Keratinocyte (primary cell): ENCODE measurements at regions not wholly inside any gene's neighbourhood (a gene's known extent, or its start where the extent isn't known, plus 50 kb on each side); places are given as distances from the start of the nearest gene placed in this dataset.

Experiments used
- DNase-seq: peaks from one replicate; pipeline ENCODE4 v3.0.0-alpha.2; 2011; ENCODE audit warnings: low read depth, missing footprints, low spot score
- FAIRE-seq: peaks from 2 replicates; lab custom pipeline; 2011; peaks lifted over from hg19 to GRCh38; lab: Jason Lieb, UNC
- H2AFZ ChIP-seq: 2 replicates; pipeline ENCODE4 v1.6.0; 2012; ENCODE audit warnings: low read length, control low read depth, inconsistent platforms; ENCODE audit not compliant: control insufficient read depth
- H3K27ac ChIP-seq: 2 replicates; pipeline ENCODE4 v1.5.1; 2011; ENCODE audit warnings: low read length; ENCODE audit not compliant: control insufficient read depth, insufficient read depth
- H3K27me3 ChIP-seq: 3 replicates; pipeline ENCODE4 v1.6.0; 2011; ENCODE audit warnings: low read length; ENCODE audit not compliant: control insufficient read depth, insufficient read depth; ENCODE audit errors: extremely low read depth
- H3K36me3 ChIP-seq, 2 experiments: 2 replicates in 1 of 2; 3 replicates in 1 of 2; pipeline ENCODE4 v1.5.1; 2011; ENCODE audit warnings: low read length in 2 of 2, mild to moderate bottlenecking in 1 of 2; ENCODE audit not compliant: control insufficient read depth in 2 of 2, insufficient read depth in 2 of 2; ENCODE audit errors: extremely low read depth in 1 of 2
- H3K4me1 ChIP-seq: 3 replicates; pipeline ENCODE4 v1.5.1; 2011; ENCODE audit warnings: low read length; ENCODE audit not compliant: control insufficient read depth, insufficient read depth; ENCODE audit errors: extremely low read depth
- H3K4me2 ChIP-seq: 3 replicates; pipeline ENCODE4 v1.6.0; 2011; ENCODE audit warnings: low read depth, low read length; ENCODE audit not compliant: control insufficient read depth, insufficient read depth; ENCODE audit errors: extremely low read depth
- H3K4me3 ChIP-seq, 3 experiments: fragments of 200-600 bp in 1 of 3; sonication (generic) in 1 of 3; 2 replicates in 2 of 3; 3 replicates in 1 of 3; pipeline ENCODE4 v1.5.1; 2011 to 2016; ENCODE audit warnings: low read length in 3 of 3, mild to moderate bottlenecking in 3 of 3, control low read depth in 2 of 3, inconsistent platforms in 1 of 3, low read depth in 1 of 3, mixed read lengths in 1 of 3, mixed run types in 1 of 3, moderate library complexity in 1 of 3; ENCODE audit not compliant: control insufficient read depth in 2 of 3, insufficient read depth in 2 of 3; ENCODE audit errors: extremely low read depth in 1 of 3
- H3K79me2 ChIP-seq: 2 replicates; pipeline ENCODE4 v1.6.0; 2012; ENCODE audit warnings: low read length; ENCODE audit not compliant: control insufficient read depth, insufficient read depth
- H3K9ac ChIP-seq: 3 replicates; pipeline ENCODE4 v1.6.0; 2011; ENCODE audit warnings: low read length; ENCODE audit not compliant: control insufficient read depth, insufficient read depth; ENCODE audit errors: extremely low read depth
- H3K9me1 ChIP-seq: 3 replicates; pipeline ENCODE4 v1.6.0; 2011; ENCODE audit warnings: low read length; ENCODE audit not compliant: control insufficient read depth, insufficient read depth; ENCODE audit errors: extremely low read depth
- H3K9me3 ChIP-seq: 2 replicates; pipeline ENCODE4 v1.5.1; 2012; ENCODE audit warnings: low read depth, low read length; ENCODE audit not compliant: control insufficient read depth
- H4K20me1 ChIP-seq: 3 replicates; pipeline ENCODE4 v1.6.0; 2011; ENCODE audit warnings: low read length; ENCODE audit not compliant: control insufficient read depth, insufficient read depth; ENCODE audit errors: extremely low read depth
- EZH2 ChIP-seq: IDR thresholded peaks from one replicate; pipeline ENCODE4 v1.6.1; 2012; ENCODE audit warnings: inconsistent platforms, mild to moderate bottlenecking, low read length, moderate library complexity
- dilution Hi-C: fragments of 300-500 bp; cut with MboI; formaldehyde crosslinking; loops from one replicate; pipeline ENCODE4 v1.7.0; 2020; ENCODE audit warnings: low sequenced_read_pairs; ENCODE audit not compliant: extremely low pct_ligation_motif_present
- TF ChIP-seq, protein P1 (sequence below), 3 experiments: IDR thresholded peaks in 1 of 3; conservative IDR thresholded peaks in 1 of 3; optimal IDR thresholded peaks in 1 of 3; 2 replicates in 2 of 3; 3 replicates in 1 of 3; pipeline versions ENCODE3 to v1.5.1; 2011; ENCODE audit warnings: low read length in 3 of 3, mild to moderate bottlenecking in 3 of 3, moderate library complexity in 2 of 3, control low read depth in 1 of 3, inconsistent platforms in 1 of 3; ENCODE audit not compliant: insufficient read depth in 2 of 3; ENCODE audit errors: extremely low read depth in 1 of 3

DNA sequence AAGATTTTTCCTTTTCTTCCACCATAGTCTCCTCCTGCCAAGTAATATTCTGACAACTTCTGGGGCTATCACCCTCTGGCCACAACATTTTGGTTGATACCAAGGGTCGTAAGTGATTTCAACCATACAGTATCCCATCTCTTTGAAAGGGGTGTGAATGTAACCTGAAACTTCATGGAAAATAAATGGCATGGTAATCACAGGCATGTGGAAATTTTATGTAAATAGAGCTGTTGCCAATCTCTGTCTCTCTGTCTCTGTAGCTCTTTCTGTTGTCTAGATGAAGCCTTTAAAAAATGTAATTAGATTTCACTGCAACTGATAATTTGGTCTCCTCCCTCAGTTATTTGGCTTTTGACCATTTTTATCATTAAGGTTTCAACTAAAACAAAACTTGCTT lies 125.6 kb upstream of the RPRM start:
- no peak overlapping the region for H3K27ac ChIP-seq
- DNase-seq = no peak
- dilution Hi-C loops = no loop called here
- no peak for FAIRE-seq
- no peak overlapping the region for H3K4me3 ChIP-seq
- no peaks in the 10 kb centered on the region for H3K9me1 ChIP-seq
- H3K4me1 ChIP-seq = no peaks in the 10 kb centered on the region
- H3K4me2 ChIP-seq = no peak overlapping the region
- no peak for TF ChIP-seq EZH2
- TF ChIP-seq, protein P1, sequence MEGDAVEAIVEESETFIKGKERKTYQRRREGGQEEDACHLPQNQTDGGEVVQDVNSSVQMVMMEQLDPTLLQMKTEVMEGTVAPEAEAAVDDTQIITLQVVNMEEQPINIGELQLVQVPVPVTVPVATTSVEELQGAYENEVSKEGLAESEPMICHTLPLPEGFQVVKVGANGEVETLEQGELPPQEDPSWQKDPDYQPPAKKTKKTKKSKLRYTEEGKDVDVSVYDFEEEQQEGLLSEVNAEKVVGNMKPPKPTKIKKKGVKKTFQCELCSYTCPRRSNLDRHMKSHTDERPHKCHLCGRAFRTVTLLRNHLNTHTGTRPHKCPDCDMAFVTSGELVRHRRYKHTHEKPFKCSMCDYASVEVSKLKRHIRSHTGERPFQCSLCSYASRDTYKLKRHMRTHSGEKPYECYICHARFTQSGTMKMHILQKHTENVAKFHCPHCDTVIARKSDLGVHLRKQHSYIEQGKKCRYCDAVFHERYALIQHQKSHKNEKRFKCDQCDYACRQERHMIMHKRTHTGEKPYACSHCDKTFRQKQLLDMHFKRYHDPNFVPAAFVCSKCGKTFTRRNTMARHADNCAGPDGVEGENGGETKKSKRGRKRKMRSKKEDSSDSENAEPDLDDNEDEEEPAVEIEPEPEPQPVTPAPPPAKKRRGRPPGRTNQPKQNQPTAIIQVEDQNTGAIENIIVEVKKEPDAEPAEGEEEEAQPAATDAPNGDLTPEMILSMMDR (optimal IDR thresholded peaks at IDR 0.05 in 1 of 3, IDR thresholded peaks at IDR 0.05 in 1 of 3, conservative IDR thresholded peaks at IDR 0.05 in 1 of 3; ENCODE audit: extremely low read depth in 1 of 3, insufficient read depth in 2 of 3, low read length in 3 of 3) = no peak
- no peaks in the 10 kb centered on the region for H3K27me3 ChIP-seq
- no peak overlapping the region for H2AFZ ChIP-seq
- H4K20me1 ChIP-seq = no peaks in the 10 kb centered on the region
- H3K79me2 ChIP-seq = no peaks in the 10 kb centered on the region
- H3K9me3 ChIP-seq = no peaks in the 10 kb centered on the region
- no peaks in the 10 kb centered on the region for H3K36me3 ChIP-seq
- H3K9ac ChIP-seq = no peak overlapping the region

DNA sequence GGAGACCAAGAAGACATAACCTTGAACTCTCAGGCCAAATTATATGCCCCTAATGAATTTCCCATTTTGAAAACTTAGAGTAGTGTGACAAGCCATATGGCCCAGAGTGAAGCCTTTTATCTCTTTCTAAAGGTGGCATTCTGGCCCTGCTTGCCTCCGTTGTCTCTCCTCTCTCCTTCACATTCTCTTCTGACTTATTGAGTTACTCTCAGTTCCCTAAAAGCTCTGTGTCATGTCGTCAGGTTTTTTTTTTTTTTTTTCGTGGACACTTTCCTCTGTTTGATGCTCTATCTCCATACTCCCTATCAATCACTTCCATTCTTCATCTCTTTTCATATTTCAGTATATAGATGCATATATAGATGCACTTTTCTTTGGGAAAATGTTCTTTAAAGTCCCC lies 128.1 kb upstream of the RPRM start:
- TF ChIP-seq EZH2 = no peak
- TF ChIP-seq, protein P1 (optimal IDR thresholded peaks at IDR 0.05 in 1 of 3, IDR thresholded peaks at IDR 0.05 in 1 of 3, conservative IDR thresholded peaks at IDR 0.05 in 1 of 3; ENCODE audit: extremely low read depth in 1 of 3, insufficient read depth in 2 of 3, low read length in 3 of 3) = no peak
- Histone ChIP-seq H3K27me3 (no peaks in the 10 kb centered on the region), H3K4me1 (no peaks in the 10 kb centered on the region), H3K9ac (no peak overlapping the region), H3K4me3 (no peak overlapping the region), H3K4me2 (no peak overlapping the region), H3K27ac (no peak overlapping the region), H2AFZ (no peak overlapping the region), H3K9me1 (no peaks in the 10 kb centered on the region), H3K9me3 (no peaks in the 10 kb centered on the region), H3K79me2 (no peaks in the 10 kb centered on the region), H3K36me3 (no peaks in the 10 kb centered on the region), H4K20me1 (no peaks in the 10 kb centered on the region)
- dilution Hi-C loops = no loop called here
- DNase-seq = no peak
- FAIRE-seq = no peak
